WTC11 (cell line): ENCODE measurements at regions not wholly inside any gene's neighbourhood (a gene's known extent, or its start where the extent isn't known, plus 50 kb on each side); places are given as distances from the start of the nearest gene placed in this dataset.

Experiments
- ATAC-seq: fragments of 200-7000 bp; cut with Tn5 transposase; 2 replicates; pipeline ENCODE4 v1.10.0; 2021; ENCODE audit warnings: mild to moderate bottlenecking, moderate library complexity
- CTCF ChIA-PET: fragments of 300-600 bp; sonication (Branson Sonifier 250); formaldehyde crosslinking; loops from one replicate; lab custom pipeline; 2021; ENCODE audit warnings: antibody characterized with exemption; lab: Charles Lee
- POLR2A ChIA-PET: fragments of 350-600 bp; sonication (Branson Sonifier 250); formaldehyde crosslinking; loops from one replicate; lab custom pipeline; 2021; ENCODE audit warnings: antibody characterized with exemption; lab: Charles Lee
- DNase-seq: peaks from one replicate; pipeline ENCODE4 v3.0.0; 2021; ENCODE audit warnings: low spot score
- H3K27ac Mint-ChIP-seq: 2 replicates; pipeline ENCODE4 v1.8.0; 2021; ENCODE audit warnings: mixed read lengths
- H3K27me3 Mint-ChIP-seq: 2 replicates; pipeline ENCODE4 v1.8.0; 2021; ENCODE audit warnings: low read depth, mild to moderate bottlenecking, moderate library complexity, mixed read lengths
- H3K36me3 Mint-ChIP-seq: 2 replicates; pipeline ENCODE4 v1.8.0; 2021; ENCODE audit warnings: mixed read lengths
- H3K4me1 Mint-ChIP-seq: 2 replicates; pipeline ENCODE4 v1.8.0; 2022; ENCODE audit warnings: mixed read lengths
- H3K4me3 Mint-ChIP-seq: 2 replicates; pipeline ENCODE4 v1.8.0; 2021; ENCODE audit warnings: mild to moderate bottlenecking, moderate library complexity, mixed read lengths
- H3K9me3 Mint-ChIP-seq: 2 replicates; pipeline ENCODE4 v1.8.0; 2021; ENCODE audit warnings: mixed read lengths
- ETV6 ChIP-seq: sonication (generic); formaldehyde crosslinking; IDR thresholded peaks from 2 replicates; pipeline ENCODE4 v1.8.1; 2022; ENCODE audit warnings: mild to moderate bottlenecking, missing genetic modification reagents
- FOXJ3 ChIP-seq: sonication (generic); formaldehyde crosslinking; IDR thresholded peaks from 2 replicates; pipeline ENCODE4 v1.9.0; 2021; ENCODE audit warnings: missing genetic modification reagents, mild to moderate bottlenecking, borderline replicate concordance
- HMGXB4 ChIP-seq: sonication (generic); formaldehyde crosslinking; IDR thresholded peaks from 2 replicates; pipeline ENCODE4 v1.8.1; 2023; ENCODE audit warnings: mild to moderate bottlenecking, moderate library complexity, missing genetic modification reagents
- JAZF1 ChIP-seq: fragments of 250-450 bp; sonication (Bioruptor Pico); IDR thresholded peaks from 2 replicates; pipeline ENCODE4 v1.9.0; 2021; ENCODE audit warnings: moderate library complexity, mild to moderate bottlenecking, inconsistent platforms
- JUN ChIP-seq: sonication (generic); formaldehyde crosslinking; IDR thresholded peaks from 2 replicates; pipeline ENCODE4 v1.8.0; 2023; ENCODE audit warnings: mild to moderate bottlenecking, missing genetic modification reagents
- MXD4 ChIP-seq: fragments of 250-450 bp; sonication (Bioruptor Pico); IDR thresholded peaks from 2 replicates; pipeline ENCODE4 v1.8.0; 2021; ENCODE audit warnings: mild to moderate bottlenecking, moderate library complexity, borderline replicate concordance
- NFE2L1 ChIP-seq: sonication (generic); formaldehyde crosslinking; IDR thresholded peaks from 2 replicates; pipeline ENCODE4 v1.8.1; 2023; ENCODE audit warnings: missing genetic modification reagents
- NFYB ChIP-seq: sonication (generic); formaldehyde crosslinking; conservative IDR thresholded peaks from 2 replicates; pipeline ENCODE4 v1.8.0; 2022; ENCODE audit warnings: low read depth, missing genetic modification reagents
- NR2C2 ChIP-seq: sonication (generic); formaldehyde crosslinking; IDR thresholded peaks from 2 replicates; pipeline ENCODE4 v1.8.0; 2022; ENCODE audit warnings: mild to moderate bottlenecking, missing genetic modification reagents
- PRDM15 ChIP-seq: sonication (generic); formaldehyde crosslinking; IDR thresholded peaks from 2 replicates; pipeline ENCODE4 v1.8.0; 2022; ENCODE audit warnings: missing genetic modification reagents
- PRRX2 ChIP-seq: fragments of 250-450 bp; sonication (Bioruptor Pico); IDR thresholded peaks from 2 replicates; pipeline ENCODE4 v1.8.0; 2021; ENCODE audit warnings: mild to moderate bottlenecking
- RELA ChIP-seq: sonication (generic); formaldehyde crosslinking; IDR thresholded peaks from 2 replicates; pipeline ENCODE4 v1.8.1; 2022; ENCODE audit warnings: missing genetic modification reagents, mild to moderate bottlenecking, borderline replicate concordance
- SOX15 ChIP-seq: fragments of 250-450 bp; sonication (Bioruptor Pico); IDR thresholded peaks from 2 replicates; pipeline ENCODE4 v1.9.0; 2021; ENCODE audit warnings: mild to moderate bottlenecking
- USF1 ChIP-seq: sonication (generic); formaldehyde crosslinking; IDR thresholded peaks from 2 replicates; pipeline ENCODE4 v1.8.0; 2022; ENCODE audit warnings: mild to moderate bottlenecking, missing genetic modification reagents
- ZNF219 ChIP-seq: sonication (generic); formaldehyde crosslinking; IDR thresholded peaks from 2 replicates; pipeline ENCODE4 v1.8.0; 2023; ENCODE audit warnings: missing genetic modification reagents, mild to moderate bottlenecking, borderline replicate concordance
- ZNF263 ChIP-seq: sonication (generic); formaldehyde crosslinking; IDR thresholded peaks from 2 replicates; pipeline ENCODE4 v1.8.1; 2022; ENCODE audit warnings: low read depth, mild to moderate bottlenecking, moderate library complexity, missing genetic modification reagents
- TF ChIP-seq, protein P1 (sequence below): sonication (generic); formaldehyde crosslinking; IDR thresholded peaks from 2 replicates; pipeline ENCODE4 v1.8.1; 2023; ENCODE audit warnings: mild to moderate bottlenecking, missing genetic modification reagents, moderate library complexity
- TF ChIP-seq, protein P2 (sequence below): sonication (generic); formaldehyde crosslinking; IDR thresholded peaks from 2 replicates; pipeline ENCODE4 v1.8.1; 2023; ENCODE audit warnings: mild to moderate bottlenecking, missing genetic modification reagents, moderate library complexity
- TF ChIP-seq, protein P3 (sequence below): sonication (generic); formaldehyde crosslinking; IDR thresholded peaks from 2 replicates; pipeline ENCODE4 v1.8.1; 2022; ENCODE audit warnings: low read depth, missing genetic modification reagents, borderline replicate concordance

- TF ChIP-seq SOX15 = no peak
Observed at GRCh38 chrX:39749135-39749534, 348.6 kb downstream of the BCOR start (continued).

- ChIA-PET CTCF (no interaction called here), POLR2A (no interaction called here)
- Mint-ChIP-seq H3K36me3 (no peaks in the 10 kb centered on the region), H3K27ac (no peak overlapping the region), H3K9me3 (peaks cover 4% of the 10 kb centered on the region), H3K4me3 (no peak overlapping the region), H3K27me3 (peaks cover 5% of the 10 kb centered on the region), H3K4me1 (peaks cover 7% of the 10 kb centered on the region)
- ATAC-seq = peak; percentile 71
- no peak for TF ChIP-seq ZNF219
- TF ChIP-seq RELA (CRISPR knock-in tag) = no peak
- peak; percentile 84 for TF ChIP-seq USF1 (CRISPR knock-in tag)
- TF ChIP-seq, protein P1, sequence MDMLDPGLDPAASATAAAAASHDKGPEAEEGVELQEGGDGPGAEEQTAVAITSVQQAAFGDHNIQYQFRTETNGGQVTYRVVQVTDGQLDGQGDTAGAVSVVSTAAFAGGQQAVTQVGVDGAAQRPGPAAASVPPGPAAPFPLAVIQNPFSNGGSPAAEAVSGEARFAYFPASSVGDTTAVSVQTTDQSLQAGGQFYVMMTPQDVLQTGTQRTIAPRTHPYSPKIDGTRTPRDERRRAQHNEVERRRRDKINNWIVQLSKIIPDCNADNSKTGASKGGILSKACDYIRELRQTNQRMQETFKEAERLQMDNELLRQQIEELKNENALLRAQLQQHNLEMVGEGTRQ = peak; percentile 87
- peak; percentile 29; the same call in 1 of the 2 replicates for TF ChIP-seq NFYB
- no peak for DNase-seq
Observed at GRCh38 chrX:39749728-39750127, 348.0 kb downstream of the BCOR start.

DNA sequence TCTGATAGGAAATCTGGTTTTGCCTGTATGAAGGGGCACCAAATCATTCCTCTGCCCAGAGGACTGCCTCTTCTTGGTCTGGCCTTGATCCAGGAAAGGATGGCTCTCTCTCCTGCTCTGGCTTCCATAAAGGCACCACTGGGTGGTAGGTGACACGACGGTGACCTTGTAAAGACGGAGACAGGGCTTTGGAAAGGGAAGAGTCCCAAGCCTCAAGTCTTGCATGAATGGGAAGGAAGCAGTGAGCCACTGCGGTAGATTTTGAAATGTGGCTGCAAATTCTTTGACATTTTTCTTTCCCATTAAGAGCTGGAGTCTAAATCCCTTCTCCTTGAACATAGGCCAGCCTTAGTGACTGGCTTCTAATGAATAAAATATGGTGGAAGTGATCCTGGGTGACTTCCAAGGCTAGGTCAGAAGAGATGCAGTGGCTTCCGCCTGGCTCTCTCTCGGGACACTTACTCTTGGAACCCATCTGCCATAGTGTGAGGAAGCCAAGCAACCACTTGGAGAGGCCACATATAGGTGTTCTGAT is 347.4 kb downstream of the BCOR start:
- ChIA-PET CTCF (no interaction called here), POLR2A (no interaction called here)
- Mint-ChIP-seq H3K27me3 (peaks cover 5% of the 10 kb centered on the region), H3K9me3 (peaks cover 4% of the 10 kb centered on the region), H3K36me3 (no peaks in the 10 kb centered on the region), H3K4me3 (no peak overlapping the region)
- ATAC-seq = no peak
- no peak for DNase-seq
- TF ChIP-seq JUN (CRISPR knock-in tag) (no peak), PRRX2 (CRISPR knock-in tag) (no peak), ZNF263 (CRISPR knock-in tag) (no peak), ETV6 (no peak), PRDM15 (no peak), NR2C2 (CRISPR knock-in tag) (no peak), JAZF1 (no peak), ZNF219 (no peak), HMGXB4 (CRISPR knock-in tag) (no peak), NFE2L1 (CRISPR knock-in tag) (no peak), FOXJ3 (CRISPR knock-in tag) (no peak), MXD4 (no peak)
- TF ChIP-seq, protein P2, sequence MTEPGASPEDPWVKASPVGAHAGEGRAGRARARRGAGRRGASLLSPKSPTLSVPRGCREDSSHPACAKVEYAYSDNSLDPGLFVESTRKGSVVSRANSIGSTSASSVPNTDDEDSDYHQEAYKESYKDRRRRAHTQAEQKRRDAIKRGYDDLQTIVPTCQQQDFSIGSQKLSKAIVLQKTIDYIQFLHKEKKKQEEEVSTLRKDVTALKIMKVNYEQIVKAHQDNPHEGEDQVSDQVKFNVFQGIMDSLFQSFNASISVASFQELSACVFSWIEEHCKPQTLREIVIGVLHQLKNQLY (CRISPR knock-in tag) = no peak
- TF ChIP-seq, protein P3, sequence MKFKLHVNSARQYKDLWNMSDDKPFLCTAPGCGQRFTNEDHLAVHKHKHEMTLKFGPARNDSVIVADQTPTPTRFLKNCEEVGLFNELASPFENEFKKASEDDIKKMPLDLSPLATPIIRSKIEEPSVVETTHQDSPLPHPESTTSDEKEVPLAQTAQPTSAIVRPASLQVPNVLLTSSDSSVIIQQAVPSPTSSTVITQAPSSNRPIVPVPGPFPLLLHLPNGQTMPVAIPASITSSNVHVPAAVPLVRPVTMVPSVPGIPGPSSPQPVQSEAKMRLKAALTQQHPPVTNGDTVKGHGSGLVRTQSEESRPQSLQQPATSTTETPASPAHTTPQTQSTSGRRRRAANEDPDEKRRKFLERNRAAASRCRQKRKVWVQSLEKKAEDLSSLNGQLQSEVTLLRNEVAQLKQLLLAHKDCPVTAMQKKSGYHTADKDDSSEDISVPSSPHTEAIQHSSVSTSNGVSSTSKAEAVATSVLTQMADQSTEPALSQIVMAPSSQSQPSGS (CRISPR knock-in tag) = no peak
- TF ChIP-seq, all 79 proteins: peak for 0
- Mint-ChIP-seq H3K4me1 (peaks cover 7% of the 10 kb centered on the region), H3K27ac (no peak overlapping the region)
